KBM-7 (cell line): ENCODE measurements at regions not wholly inside any gene's neighbourhood (a gene's known extent, or its start where the extent isn't known, plus 50 kb on each side); places are given as distances from the start of the nearest gene placed in this dataset.
A peak's percentile ranks its signal among the peaks of the same experiment; 100 is the strongest.
"Not testable (repeated sequence)": the region's sequence is repeated elsewhere in the genome, so short reads cannot be mapped to it uniquely, and the experiment has no call there.

Experiments used
- DNase-seq: peaks from one replicate; pipeline ENCODE4 v3.0.0-alpha.2; 2015
- in situ Hi-C: fragments of 300-500 bp; cut with MboI; formaldehyde crosslinking; loops from 2 replicates; pipeline ENCODE4 v1.14.3; 2020; ENCODE audit warnings: low sequenced_read_pairs, low pct_unique_long_range_greater_than_20kb, mixed read lengths

GRCh38 chr13:78047151-78047550, 128.5 kb upstream of the EDNRB start:
- in situ Hi-C loops: no loop called here
- DNase-seq: no peak

DNA sequence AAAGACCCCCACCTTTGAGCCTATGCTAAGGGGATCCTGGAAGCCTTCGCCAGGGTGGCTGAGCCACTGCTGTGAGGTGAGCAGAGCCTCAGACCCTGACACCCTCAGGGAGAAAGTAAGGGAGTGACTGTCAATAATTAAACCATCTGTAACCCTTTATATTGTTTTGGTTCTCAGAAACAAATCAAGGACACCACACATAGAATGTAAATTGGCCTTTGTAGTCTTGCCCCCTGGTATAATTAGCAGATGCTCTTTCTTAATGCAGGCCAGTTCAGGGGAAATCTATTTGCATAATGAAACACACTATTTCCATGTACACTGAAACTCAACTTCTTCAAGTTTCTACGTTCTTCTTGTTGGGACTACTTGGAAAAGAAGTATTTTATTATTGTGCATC, 127.7 kb upstream of the EDNRB start:
- in situ Hi-C loops: no loop called here
- DNase-seq: no peak

GRCh38 chr13:78045916-78046315, 127.3 kb upstream of the EDNRB start:
- in situ Hi-C loops: no loop called here
- no peak for DNase-seq

DNA sequence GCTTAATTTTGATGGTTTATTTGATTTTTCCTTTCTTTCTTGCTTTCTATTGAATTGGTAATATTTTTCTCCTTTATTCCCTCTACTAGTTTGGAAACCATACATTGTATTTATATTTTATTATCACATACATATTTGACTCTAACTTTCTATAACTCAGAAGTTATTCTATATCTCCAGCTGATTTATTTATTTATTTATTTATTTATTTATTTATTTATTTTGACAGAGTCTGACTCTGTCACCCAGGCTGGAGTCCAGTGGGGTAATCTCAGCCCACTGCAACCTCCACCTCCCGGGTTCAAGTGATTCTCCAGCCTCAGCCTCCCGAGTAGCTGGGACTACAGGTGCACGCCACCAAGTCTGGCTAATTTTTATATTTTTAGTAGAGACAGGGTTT, 122.7 kb upstream of the EDNRB start:
- in situ Hi-C loops, DNase-seq: not testable (repeated sequence)

GRCh38 chr13:78040205-78040830, 121.7 kb upstream of the EDNRB start:
- no peak for DNase-seq
- in situ Hi-C loops: no loop called here

DNA sequence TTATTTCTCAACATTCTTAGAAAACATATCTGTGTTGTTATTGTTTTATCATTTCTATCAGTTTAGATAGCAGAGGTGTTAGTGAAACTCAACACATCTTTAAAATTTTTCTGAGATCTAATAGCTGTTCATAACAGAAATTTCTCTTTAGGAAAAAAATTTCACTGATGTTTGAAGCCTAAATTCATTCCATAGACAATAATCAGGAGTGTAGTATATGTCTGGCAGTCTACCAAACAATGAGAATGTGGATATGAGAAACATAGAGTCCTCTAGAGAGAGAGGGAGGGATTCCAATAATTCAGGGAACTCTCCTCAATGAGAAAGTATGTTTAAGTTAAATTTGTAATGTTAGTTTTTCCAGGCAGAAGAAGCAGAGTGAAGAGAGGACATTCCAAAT, 118.2 kb upstream of the EDNRB start:
- in situ Hi-C loops: no loop called here
- no peak for DNase-seq

GRCh38 chr13:78035500-78035899, 116.9 kb upstream of the EDNRB start:
- in situ Hi-C loops: no loop called here
- no peak for DNase-seq

GRCh38 chr13:78033509-78033908, 114.9 kb upstream of the EDNRB start:
- in situ Hi-C loops: no loop called here

GRCh38 chr13:78032132-78032531, 113.5 kb upstream of the EDNRB start:
- DNase-seq: no peak
- in situ Hi-C loops: no loop called here

More at GRCh38 chr13:78033509-78033908, 114.9 kb upstream of the EDNRB start:
- no peak for DNase-seq

- in situ Hi-C loops: no loop called here
- no peak for DNase-seq
Measured at GRCh38 chr13:78030341-78030896, 111.8 kb upstream of the EDNRB start.

- no peak for DNase-seq
- in situ Hi-C loops: no loop called here
Measured at GRCh38 chr13:78029901-78030300, 111.3 kb upstream of the EDNRB start.

- in situ Hi-C loops: no loop called here
- no peak for DNase-seq
Measured at GRCh38 chr13:78028960-78029359, 110.3 kb upstream of the EDNRB start.

- in situ Hi-C loops: no loop called here
- no peak for DNase-seq
Measured at GRCh38 chr13:78024996-78025395, 106.4 kb upstream of the EDNRB start.

DNA sequence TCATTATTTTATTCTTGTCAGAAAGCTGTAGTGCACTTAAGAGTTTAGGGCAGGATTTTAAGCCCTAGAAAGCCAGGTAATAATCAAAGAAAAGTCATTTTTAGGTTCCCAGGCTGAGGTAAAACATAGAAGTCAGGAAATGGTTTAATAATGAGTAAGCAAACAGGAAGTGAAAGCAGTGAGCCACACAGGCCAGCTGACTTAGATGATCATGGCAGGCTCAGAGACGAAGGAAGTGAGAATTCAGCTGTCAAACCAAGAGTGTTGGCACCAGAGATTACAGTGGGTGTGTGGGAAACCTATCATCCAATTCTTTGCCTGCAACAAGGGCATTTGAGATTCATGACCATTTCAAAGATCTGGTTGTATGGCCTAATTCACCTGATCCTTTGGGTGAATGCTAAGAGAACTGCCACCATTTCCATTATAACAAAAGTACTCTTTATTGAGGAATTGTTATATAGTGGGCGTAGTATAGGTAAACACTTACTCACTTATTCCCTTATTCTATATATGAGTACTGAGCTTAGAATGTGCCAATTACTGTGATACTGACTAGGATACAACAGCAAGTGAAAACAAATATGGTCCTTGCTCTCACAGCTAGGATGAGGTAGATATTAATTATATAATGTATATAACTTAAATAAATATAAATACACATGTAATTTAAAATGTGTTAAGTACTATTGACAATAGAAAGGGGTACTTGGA, 103.7 kb upstream of the EDNRB start:
- DNase-seq: peak; percentile 67
- in situ Hi-C loops: no loop called here

DNA sequence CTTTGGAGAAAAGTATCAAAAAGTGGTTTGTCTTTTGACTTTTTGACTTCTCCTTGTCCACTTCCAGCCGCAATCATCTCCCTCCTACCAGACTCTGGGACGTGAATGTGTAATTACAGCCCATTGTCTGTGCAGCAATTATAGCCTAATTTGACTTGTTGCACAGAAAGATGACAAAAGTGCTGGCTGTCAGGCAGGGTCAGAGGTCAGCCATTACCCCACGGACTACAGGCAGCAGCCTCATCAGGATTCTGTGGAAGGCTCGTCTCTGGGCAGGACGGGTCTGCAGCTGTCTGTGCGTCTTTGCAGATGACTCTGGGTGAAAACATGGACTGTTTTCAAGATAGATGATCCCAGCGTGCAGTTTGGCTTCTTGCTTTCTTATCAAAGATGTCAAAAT, 102.2 kb upstream of the EDNRB start:
- DNase-seq: no peak
- in situ Hi-C loops: no loop called here

DNA sequence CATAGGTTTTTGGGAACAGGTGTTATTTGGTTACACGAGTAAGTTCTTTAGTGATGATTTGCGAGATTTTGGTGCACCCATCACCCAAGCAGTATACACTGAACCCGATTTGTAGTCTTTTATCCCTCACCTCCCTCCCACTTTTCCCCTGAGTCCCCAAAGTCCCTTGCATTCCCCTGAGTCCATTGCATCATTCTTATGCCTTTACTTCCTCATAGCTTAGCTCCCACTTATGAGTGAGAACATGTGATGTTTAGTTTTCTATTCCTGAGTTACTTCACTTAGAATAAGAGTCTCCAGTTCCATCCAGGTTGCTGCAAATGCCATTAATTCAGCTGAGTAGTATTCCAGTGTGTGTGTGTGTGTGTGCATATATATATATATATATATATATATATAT, 97.2 kb upstream of the EDNRB start:
- in situ Hi-C loops: no loop called here
- DNase-seq: peak; percentile 8

DNA sequence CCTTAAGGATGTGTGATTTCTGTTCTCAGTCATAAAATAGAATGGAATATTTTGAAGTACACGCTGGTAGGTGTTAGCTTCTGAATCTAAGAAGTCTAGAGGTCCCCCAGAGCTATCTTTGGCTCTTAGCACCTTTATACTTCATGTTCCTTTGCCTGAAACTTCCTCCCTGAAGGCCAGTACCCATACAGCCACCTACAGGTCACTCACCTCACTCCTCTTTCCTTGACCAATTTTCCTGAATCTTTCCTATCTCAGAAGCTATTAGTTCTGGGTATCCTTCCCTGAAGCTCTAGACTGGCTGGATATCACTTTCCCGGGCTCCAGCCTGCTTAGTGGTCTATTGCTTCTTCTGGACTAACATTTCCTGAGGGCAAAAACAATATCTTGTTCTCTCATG, 93.4 kb upstream of the EDNRB start:
- DNase-seq: no peak
- in situ Hi-C loops: no loop called here

GRCh38 chr13:78004821-78005220, 86.2 kb upstream of the EDNRB start:
- DNase-seq: no peak
- in situ Hi-C loops: no loop called here

- DNase-seq: no peak
- in situ Hi-C loops: no loop called here
Measured at GRCh38 chr13:77999746-78000145, 81.1 kb upstream of the EDNRB start.

DNA sequence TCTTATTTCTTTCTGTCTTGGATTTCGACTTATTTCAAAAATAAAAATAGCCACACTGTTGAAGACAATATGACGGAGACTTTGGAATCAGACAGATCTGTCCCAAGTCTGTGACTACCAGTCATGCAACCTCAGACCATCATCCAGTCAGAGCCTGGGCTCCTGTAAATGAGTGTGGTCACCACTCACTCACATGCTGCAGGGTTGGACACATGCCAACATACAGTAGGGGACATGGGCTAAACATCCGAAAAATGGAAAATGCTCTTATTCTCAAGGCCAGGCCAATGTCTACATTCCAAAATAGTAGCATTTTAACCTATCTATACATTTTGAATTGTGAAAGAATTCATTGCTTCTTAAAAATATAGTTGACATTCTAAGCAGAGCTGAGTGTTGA, 75.5 kb upstream of the EDNRB start:
- in situ Hi-C loops: no loop called here
- no peak for DNase-seq

- no peak for DNase-seq
- in situ Hi-C loops: no loop called here
Measured at GRCh38 chr13:77991003-77991402, 72.4 kb upstream of the EDNRB start.
